Retinal pigment epithelial cell (primary cell): ENCODE measurements at regions not wholly inside any gene's neighbourhood (a gene's known extent, or its start where the extent isn't known, plus 50 kb on each side); places are given as distances from the start of the nearest gene placed in this dataset.

ENCODE experiments used
- DNase-seq: peaks from one replicate; pipeline ENCODE4 v3.0.0-alpha.2; 2010; ENCODE audit warnings: low read depth
- H3K4me3 ChIP-seq: 2 replicates; pipeline ENCODE4 v1.5.1; 2011; ENCODE audit warnings: mild to moderate bottlenecking, low read length, control low read depth, moderate library complexity
- TF ChIP-seq, protein P1 (sequence below): conservative IDR thresholded peaks from 2 replicates; pipeline ENCODE4 v1.5.1; 2011; ENCODE audit warnings: low read depth, low read length, control low read depth, inconsistent platforms

GRCh38 chr7:145183069-145183468, 347.2 kb upstream of the TPK1 start:
- DNase-seq, result no peak
- TF ChIP-seq, protein P1, sequence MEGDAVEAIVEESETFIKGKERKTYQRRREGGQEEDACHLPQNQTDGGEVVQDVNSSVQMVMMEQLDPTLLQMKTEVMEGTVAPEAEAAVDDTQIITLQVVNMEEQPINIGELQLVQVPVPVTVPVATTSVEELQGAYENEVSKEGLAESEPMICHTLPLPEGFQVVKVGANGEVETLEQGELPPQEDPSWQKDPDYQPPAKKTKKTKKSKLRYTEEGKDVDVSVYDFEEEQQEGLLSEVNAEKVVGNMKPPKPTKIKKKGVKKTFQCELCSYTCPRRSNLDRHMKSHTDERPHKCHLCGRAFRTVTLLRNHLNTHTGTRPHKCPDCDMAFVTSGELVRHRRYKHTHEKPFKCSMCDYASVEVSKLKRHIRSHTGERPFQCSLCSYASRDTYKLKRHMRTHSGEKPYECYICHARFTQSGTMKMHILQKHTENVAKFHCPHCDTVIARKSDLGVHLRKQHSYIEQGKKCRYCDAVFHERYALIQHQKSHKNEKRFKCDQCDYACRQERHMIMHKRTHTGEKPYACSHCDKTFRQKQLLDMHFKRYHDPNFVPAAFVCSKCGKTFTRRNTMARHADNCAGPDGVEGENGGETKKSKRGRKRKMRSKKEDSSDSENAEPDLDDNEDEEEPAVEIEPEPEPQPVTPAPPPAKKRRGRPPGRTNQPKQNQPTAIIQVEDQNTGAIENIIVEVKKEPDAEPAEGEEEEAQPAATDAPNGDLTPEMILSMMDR, result no peak
- H3K4me3 ChIP-seq, result no peak overlapping the region

GRCh38 chr7:145175366-145175765, 339.5 kb upstream of the TPK1 start:
- no peak for DNase-seq
- TF ChIP-seq, protein P1, result no peak
- no peak overlapping the region for H3K4me3 ChIP-seq

DNA sequence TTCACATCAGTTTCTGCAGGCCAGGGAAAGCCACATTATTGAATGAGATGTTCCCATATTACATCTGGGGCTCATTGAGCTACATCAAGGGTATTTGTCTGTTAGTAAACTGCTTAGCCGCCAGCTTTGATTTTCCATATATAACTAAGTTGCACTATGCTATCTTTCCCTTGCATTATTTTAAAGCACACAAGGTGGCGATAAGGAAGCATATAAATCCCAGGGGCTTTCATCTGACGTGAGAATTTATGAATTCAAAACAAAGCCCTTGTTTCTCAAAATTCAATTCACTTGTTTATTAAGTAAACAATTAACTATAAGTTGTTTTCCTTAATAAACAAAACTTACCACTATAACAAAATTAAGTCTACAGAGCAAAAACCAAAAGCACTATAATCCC, 334.1 kb upstream of the TPK1 start:
- TF ChIP-seq, protein P1, result peak; percentile 15
- no peak overlapping the region for H3K4me3 ChIP-seq
- no peak for DNase-seq

DNA sequence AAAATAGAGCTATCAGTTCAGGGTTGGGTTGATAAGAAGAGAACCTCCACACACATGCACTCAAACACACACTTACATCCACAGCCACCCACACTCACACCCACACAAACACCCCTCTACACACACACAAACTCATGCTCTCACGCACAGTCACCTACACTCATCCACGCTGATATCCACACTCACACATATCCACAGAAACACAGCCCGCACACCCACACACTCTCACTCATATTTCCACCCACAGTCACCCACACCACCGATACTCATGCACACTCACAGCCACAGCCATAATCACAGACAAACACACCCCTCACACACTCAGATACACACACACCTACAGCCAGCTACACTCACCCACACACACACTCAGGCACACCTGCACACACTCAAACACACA, 333.0 kb upstream of the TPK1 start:
- H3K4me3 ChIP-seq, result no peak overlapping the region
- TF ChIP-seq, protein P1, result no peak
- DNase-seq, result no peak

DNA sequence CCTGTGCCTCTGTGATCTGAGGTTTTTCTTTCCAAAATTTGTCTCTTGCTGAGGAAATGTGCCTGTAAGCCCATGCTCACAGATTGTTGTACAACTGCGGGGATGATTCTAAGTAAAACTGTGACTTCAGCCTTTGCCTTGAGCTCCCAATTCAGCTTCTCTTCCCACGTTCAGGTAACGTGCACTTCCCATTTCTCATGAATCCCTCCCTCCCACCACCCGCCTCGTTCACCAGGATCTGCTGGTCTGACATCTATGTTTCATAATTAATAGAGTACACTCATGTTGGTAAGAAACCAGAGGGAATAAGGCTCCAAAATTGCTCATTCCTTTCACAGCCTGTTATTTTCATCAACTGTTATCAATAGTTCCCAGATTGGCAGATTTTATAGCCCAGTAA, 332.6 kb upstream of the TPK1 start:
- TF ChIP-seq, protein P1, result no peak
- H3K4me3 ChIP-seq, result no peak overlapping the region
- DNase-seq, result no peak

DNA sequence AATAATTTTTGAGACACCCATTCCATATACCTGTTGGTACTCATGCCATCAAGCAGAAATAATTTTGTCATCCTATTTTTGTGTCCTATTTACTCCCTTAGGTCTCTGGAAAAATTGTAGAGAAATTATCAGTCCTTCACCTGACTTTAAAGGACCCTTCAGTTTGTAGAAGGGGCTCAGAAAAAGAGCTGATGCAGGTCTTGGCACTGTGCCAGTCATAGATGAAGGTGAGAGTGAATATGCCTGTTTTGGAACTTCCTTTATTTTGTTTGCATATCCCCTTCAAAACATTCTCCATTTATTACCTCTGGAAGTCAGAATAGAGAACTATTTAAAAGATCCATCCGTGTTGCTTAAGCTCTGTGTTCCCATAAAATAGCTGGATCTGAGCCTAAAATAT, 321.0 kb upstream of the TPK1 start:
- no peak for DNase-seq
- H3K4me3 ChIP-seq, result no peak overlapping the region
- TF ChIP-seq, protein P1, result no peak

GRCh38 chr7:145152589-145152988, 316.7 kb upstream of the TPK1 start:
- H3K4me3 ChIP-seq, result no peak overlapping the region
- TF ChIP-seq, protein P1, result no peak
- DNase-seq, result no peak
